Spleen (tissue), 11 donors: ENCODE measurements at regions not wholly inside any gene's neighbourhood (a gene's known extent, or its start where the extent isn't known, plus 50 kb on each side); places are given as distances from the start of the nearest gene placed in this dataset.

Experiments
- DNase-seq: peaks from one replicate; pipeline ENCODE4 v3.0.0-alpha.2; 2020
- H3K27ac ChIP-seq, 8 donors: fragments of 200-600 bp; sonication (generic) in 7 of 8; 1 replicate in 4 of 8; 2 replicates in 4 of 8; pipeline versions ENCODE4 v1.5.0 to v1.8.0; 2016 to 2021; ENCODE audit warnings: inconsistent platforms in 4 of 8, mild to moderate bottlenecking in 4 of 8, moderate library complexity in 1 of 8
- H3K27me3 ChIP-seq, 7 donors: fragments of 200-600 bp; sonication (generic) in 6 of 7; replicated peaks in 1 of 7; 1 replicate in 4 of 7; 2 replicates in 3 of 7; pipeline versions ENCODE4 v1.5.0 to v1.8.0; 2016 to 2021; ENCODE audit warnings: inconsistent platforms in 3 of 7, mild to moderate bottlenecking in 1 of 7
- H3K36me3 ChIP-seq, 6 donors: fragments of 200-600 bp; sonication (generic) in 5 of 6; 1 replicate in 4 of 6; 2 replicates in 2 of 6; pipeline versions ENCODE4 v1.5.0 to v1.8.0; 2016 to 2021; ENCODE audit warnings: inconsistent platforms in 2 of 6
- H3K4me1 ChIP-seq, 6 donors: fragments of 200-600 bp; sonication (generic) in 5 of 6; 1 replicate in 3 of 6; 2 replicates in 3 of 6; pipeline versions ENCODE4 v1.5.0 to v1.8.0; 2016 to 2021; ENCODE audit warnings: inconsistent platforms in 3 of 6
- H3K4me3 ChIP-seq, 8 donors: fragments of 200-600 bp; sonication (generic) in 7 of 8; 1 replicate in 4 of 8; 2 replicates in 4 of 8; pipeline versions ENCODE4 v1.5.0 to v1.8.0; 2016 to 2021; ENCODE audit warnings: inconsistent platforms in 4 of 8, mild to moderate bottlenecking in 4 of 8, moderate library complexity in 2 of 8
- H3K9me3 ChIP-seq, 8 donors: fragments of 200-600 bp; sonication (generic) in 7 of 8; 1 replicate in 4 of 8; 2 replicates in 4 of 8; pipeline versions ENCODE4 v1.5.0 to v1.8.0; 2016 to 2021; ENCODE audit warnings: inconsistent platforms in 4 of 8
- CTCF ChIP-seq, 11 experiments: fragments of 200-600 bp in 7 of 11; fragments of 450-650 bp in 4 of 11; sonication (generic) in 4 of 11; IDR thresholded peaks in 8 of 11; conservative IDR thresholded peaks in 3 of 11; 1 replicate in 7 of 11; 2 replicates in 4 of 11; pipeline versions ENCODE4 v1.4.0 to v1.8.0; 2016 to 2021; ENCODE audit warnings: antibody characterized with exemption in 11 of 11, inconsistent platforms in 4 of 11, mild to moderate bottlenecking in 1 of 11
- POLR2A ChIP-seq, 3 donors: fragments of 450-650 bp; IDR thresholded peaks; one replicate each; pipeline ENCODE4 v1.5.1; 2017; ENCODE audit warnings: antibody characterized with exemption in 3 of 3, mild to moderate bottlenecking in 1 of 3
- POLR2AphosphoS5 ChIP-seq, 3 donors: sonication (generic); formaldehyde crosslinking; IDR thresholded peaks; one replicate each; pipeline ENCODE4 v1.5.1; 2017; ENCODE audit warnings: antibody characterized with exemption in 3 of 3
- WGBS, 5 donors: extraction: QIAGEN DNeasy Blood & Tissue Kit in 3 of 5; methylation state at CpG; one replicate each; pipeline versions ENCODE4 v1.1.5 to v1.1.7; 2013 to 2018; 5-methylcytosine and 5-hydroxymethylcytosine counted together
- intact Hi-C: fragments of 100-400 bp; cut with DNase I; formaldehyde crosslinking; loops from one replicate; pipeline ENCODE4 v1.15.0; 2023; ENCODE audit warnings: low total_unique reads
- donor health status: healthy with polysubstance abuse.
- donor health status: DM: no; HTN: no; CAD: no; lungs with moderate emphysema.
- donor health status: DM: no; HTN: no; CAD: no.
- donor health status: Bipolar disorder and iron deficiency.
- donor health status: healthy.
- donor health status: DM: no; HTN: no; CAD: no.
- donor health status: DM: yes; HTN: yes; CAD: no.

- Histone ChIP-seq H3K36me3 (no peaks in the 10 kb centered on the region), H3K27ac (no peak overlapping the region), H3K4me1 (no peaks in the 10 kb centered on the region), H3K4me3 (no peak overlapping the region), H3K9me3 (no peaks in the 10 kb centered on the region), H3K27me3 (peaks cover 0 to 27% (median 0%) of the 10 kb centered on the region in 7 donors)
- no peak for DNase-seq
- intact Hi-C loops, result no loop called here
- 59 to 69% (median 63%) methylated on average over 13 of the region's 13 CpGs for WGBS, 5 donors
- TF ChIP-seq CTCF (IDR thresholded peaks at IDR 0.05 in 8 of 11, conservative IDR thresholded peaks at IDR 0.05 in 3 of 11) (no peak), POLR2AphosphoS5 (IDR thresholded peaks at IDR 0.05) (no peak), POLR2A (IDR thresholded peaks at IDR 0.05) (no peak)
These were observed 310.4 kb downstream of the AJAP1 start for GRCh38 chr1:4964634-4965345.

GRCh38 chr1:4963251-4963650 is 308.8 kb downstream of the AJAP1 start:
- 75 to 94% (median 84%) methylated on average over 8 of the region's 8 CpGs for WGBS, 5 donors
- no peaks in the 10 kb centered on the region for H3K9me3 ChIP-seq
- no peak overlapping the region for H3K27ac ChIP-seq
- no peaks in the 10 kb centered on the region for H3K36me3 ChIP-seq
- H3K4me3 ChIP-seq, result no peak overlapping the region
- H3K27me3 ChIP-seq, result peaks cover 0 to 27% (median 0%) of the 10 kb centered on the region in 7 donors
- intact Hi-C loops, result no loop called here
- no peaks in the 10 kb centered on the region for H3K4me1 ChIP-seq
- no peak for DNase-seq
- no peak for TF ChIP-seq CTCF (IDR thresholded peaks at IDR 0.05 in 8 of 11, conservative IDR thresholded peaks at IDR 0.05 in 3 of 11)
- TF ChIP-seq POLR2AphosphoS5 (IDR thresholded peaks at IDR 0.05), result no peak
- TF ChIP-seq POLR2A (IDR thresholded peaks at IDR 0.05), result no peak

- no peak overlapping the region for H3K27ac ChIP-seq
- H3K4me3 ChIP-seq, result no peak overlapping the region
- H3K9me3 ChIP-seq, result no peaks in the 10 kb centered on the region
- H3K4me1 ChIP-seq, result no peaks in the 10 kb centered on the region
- H3K36me3 ChIP-seq, result no peaks in the 10 kb centered on the region
- TF ChIP-seq POLR2AphosphoS5 (IDR thresholded peaks at IDR 0.05) (no peak), CTCF (IDR thresholded peaks at IDR 0.05 in 8 of 11, conservative IDR thresholded peaks at IDR 0.05 in 3 of 11) (no peak), POLR2A (IDR thresholded peaks at IDR 0.05) (no peak)
- 77 to 86% (median 80%) methylated on average over 10 of the region's 10 CpGs for WGBS, 5 donors
- DNase-seq, result no peak
- peaks cover 0 to 27% (median 0%) of the 10 kb centered on the region in 7 donors for H3K27me3 ChIP-seq
- intact Hi-C loops, result no loop called here
These were observed 308.4 kb downstream of the AJAP1 start for GRCh38 chr1:4962836-4963235.

- intact Hi-C loops, result no loop called here
- Histone ChIP-seq H3K4me3 (no peak overlapping the region), H3K36me3 (no peaks in the 10 kb centered on the region), H3K9me3 (no peaks in the 10 kb centered on the region), H3K4me1 (no peaks in the 10 kb centered on the region), H3K27me3 (peaks cover 0 to 27% (median 0%) of the 10 kb centered on the region in 7 donors), H3K27ac (no peak overlapping the region)
- TF ChIP-seq POLR2A (IDR thresholded peaks at IDR 0.05) (no peak), POLR2AphosphoS5 (IDR thresholded peaks at IDR 0.05) (no peak), CTCF (IDR thresholded peaks at IDR 0.05 in 8 of 11, conservative IDR thresholded peaks at IDR 0.05 in 3 of 11) (no peak)
- DNase-seq, result no peak
- 82 to 91% (median 85%) methylated on average over 5 to 8 of the region's 8 CpGs for WGBS, 5 donors
These were observed 307.7 kb downstream of the AJAP1 start for GRCh38 chr1:4961935-4962645.
